Neural cell (in vitro differentiated cells): ENCODE measurements at regions not wholly inside any gene's neighbourhood (a gene's known extent, or its start where the extent isn't known, plus 50 kb on each side); places are given as distances from the start of the nearest gene placed in this dataset.

ENCODE experiments used
- H2AFZ ChIP-seq: fragments of 200-600, 300-800 bp; sonication (generic), shearing (Covaris generic); 2 replicates; pipeline ENCODE4 v1.6.0; 2014; ENCODE audit warnings: low read depth, mild to moderate bottlenecking, antibody characterized with exemption, low read length, moderate library complexity
- H3F3A ChIP-seq: fragments of 200-600 bp; shearing (Covaris generic); 2 replicates; pipeline ENCODE4 v1.6.1; 2016; ENCODE audit warnings: mild to moderate bottlenecking, moderate library complexity, mixed read lengths, antibody characterized with exemption, low read length; ENCODE audit not compliant: insufficient read depth, poor library complexity, severe bottlenecking
- H3K27ac ChIP-seq: fragments of 200-600, 300-800 bp; sonication (generic), shearing (Covaris generic); 2 replicates; pipeline ENCODE4 v1.5.1; 2014; ENCODE audit warnings: mild to moderate bottlenecking, low read length, moderate library complexity
- H3K27me3 ChIP-seq: fragments of 300-800, 200-600 bp; sonication (generic), shearing (Covaris generic); 2 replicates; pipeline ENCODE4 v1.6.0; 2014; ENCODE audit warnings: mild to moderate bottlenecking, low read depth, low read length, moderate library complexity; ENCODE audit not compliant: insufficient read depth
- H3K36me3 ChIP-seq: fragments of 300-800, 200-600 bp; sonication (generic), shearing (Covaris generic); 2 replicates; pipeline ENCODE4 v1.5.1; 2014; ENCODE audit warnings: mild to moderate bottlenecking, antibody characterized with exemption, low read length, moderate library complexity; ENCODE audit not compliant: insufficient read depth
- H3K4me2 ChIP-seq: fragments of 300-800, 200-600 bp; sonication (generic), shearing (Covaris generic); 2 replicates; pipeline ENCODE4 v1.6.0; 2014; ENCODE audit warnings: mild to moderate bottlenecking, low read length
- H3K4me3 ChIP-seq: fragments of 300-800, 200-600 bp; sonication (generic), shearing (Covaris generic); 2 replicates; pipeline ENCODE4 v1.5.1; 2014; ENCODE audit warnings: mild to moderate bottlenecking, low read length, moderate library complexity
- H3K79me2 ChIP-seq: fragments of 200-600 bp; shearing (Covaris generic); replicated peaks from 2 replicates; pipeline ENCODE4 v1.6.0; 2014; ENCODE audit warnings: mild to moderate bottlenecking, low read length, moderate library complexity; ENCODE audit not compliant: insufficient read depth
- H3K9ac ChIP-seq: fragments of 300-800, 200-600 bp; sonication (generic), shearing (Covaris generic); 2 replicates; pipeline ENCODE4 v1.6.1; 2016; ENCODE audit warnings: mild to moderate bottlenecking, low read length, mixed read lengths
- H3K9me2 ChIP-seq: fragments of 200-600 bp; shearing (Covaris generic); 2 replicates; pipeline ENCODE4 v1.6.1; 2016; ENCODE audit warnings: mild to moderate bottlenecking, low read length, mixed read lengths; ENCODE audit not compliant: insufficient read depth
- H3K9me3 ChIP-seq: fragments of 200-600, 300-800 bp; sonication (generic), shearing (Covaris generic); 2 replicates; pipeline ENCODE4 v1.6.1; 2016; ENCODE audit warnings: mild to moderate bottlenecking, mixed run types, low read length, moderate library complexity, mixed read lengths
- H4K20me1 ChIP-seq: fragments of 200-600 bp; shearing (Covaris generic); 2 replicates; pipeline ENCODE4 v1.6.1; 2016; ENCODE audit warnings: mild to moderate bottlenecking, mixed run types; ENCODE audit not compliant: insufficient read depth
- CTCF ChIP-seq: fragments of 450-650 bp; IDR thresholded peaks from 2 replicates; pipeline ENCODE4 v1.5.1; 2014; ENCODE audit warnings: antibody characterized with exemption, mild to moderate bottlenecking, moderate library complexity; ENCODE audit not compliant: poor library complexity, severe bottlenecking
- EP300 ChIP-seq: fragments of 450-650 bp; conservative IDR thresholded peaks from 2 replicates; pipeline ENCODE4 v1.6.1; 2014; ENCODE audit warnings: antibody characterized with exemption, mild to moderate bottlenecking, moderate library complexity; ENCODE audit not compliant: poor library complexity, severe bottlenecking
- EZH2 ChIP-seq: fragments of 200-600, 300-800 bp; shearing (Covaris generic), sonication (generic); IDR thresholded peaks from 2 replicates; pipeline ENCODE4 v1.6.1; 2014; ENCODE audit warnings: antibody characterized with exemption, low read length, borderline replicate concordance, mild to moderate bottlenecking; ENCODE audit not compliant: insufficient read depth, poor library complexity, severe bottlenecking
- MXI1 ChIP-seq: fragments of 450-650 bp; conservative IDR thresholded peaks from 2 replicates; pipeline ENCODE4 v1.6.1; 2014; ENCODE audit warnings: antibody characterized with exemption, mild to moderate bottlenecking; ENCODE audit not compliant: poor library complexity, severe bottlenecking
- POLR2AphosphoS5 ChIP-seq: IDR thresholded peaks from 2 replicates; pipeline ENCODE4 v1.6.1; 2012
- RAD21 ChIP-seq: fragments of 450-650 bp; conservative IDR thresholded peaks from 2 replicates; pipeline ENCODE4 v1.6.1; 2014; ENCODE audit warnings: antibody characterized with exemption, mild to moderate bottlenecking, moderate library complexity
- REST ChIP-seq: IDR thresholded peaks from 2 replicates; pipeline ENCODE4 v1.6.1; 2012; ENCODE audit warnings: borderline replicate concordance
- SMC3 ChIP-seq: fragments of 450-650 bp; conservative IDR thresholded peaks from 2 replicates; pipeline ENCODE4 v1.6.1; 2014; ENCODE audit warnings: antibody characterized with exemption, mild to moderate bottlenecking, moderate library complexity; ENCODE audit not compliant: poor library complexity
- TAF1 ChIP-seq: IDR thresholded peaks from 2 replicates; pipeline ENCODE4 v1.6.1; 2012; ENCODE audit warnings: low read depth

DNA sequence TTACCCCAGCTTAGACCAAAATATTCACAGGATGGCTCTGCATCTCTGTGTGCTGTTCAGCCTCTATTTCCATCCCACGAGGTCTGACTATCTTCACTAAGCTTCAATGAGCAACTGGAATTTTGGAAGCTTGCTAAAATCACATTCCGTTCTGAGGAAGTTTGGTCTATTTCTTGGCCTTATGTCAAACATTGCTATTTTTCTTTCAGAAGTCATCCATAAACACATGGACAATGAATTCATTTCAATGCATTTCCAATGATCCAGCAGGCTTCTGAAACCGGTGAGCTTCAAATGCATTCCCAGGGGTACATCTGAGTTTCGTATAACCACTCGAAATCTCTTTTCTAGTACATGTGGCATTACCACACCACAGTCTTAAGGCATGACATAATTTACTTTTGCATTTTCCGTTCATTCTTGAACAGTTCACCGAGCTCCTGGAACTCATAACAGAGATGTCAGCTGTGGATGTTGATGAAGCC lies 294.1 kb upstream of the KAZN start:
- no peaks in the 10 kb centered on the region for H3K27me3 ChIP-seq
- H3K36me3 ChIP-seq: no peaks in the 10 kb centered on the region
- no peak overlapping the region for H3K27ac ChIP-seq
- no peak for TF ChIP-seq RAD21
- no peak for TF ChIP-seq CTCF
- TF ChIP-seq EZH2: no peak
- TF ChIP-seq EP300: no peak
- no peak for TF ChIP-seq SMC3
- no peak overlapping the region for H3K4me2 ChIP-seq
- no peaks in the 10 kb centered on the region for H3K79me2 ChIP-seq
- no peak overlapping the region for H2AFZ ChIP-seq
- H3K4me3 ChIP-seq: no peak overlapping the region
- no peak overlapping the region for H3K9ac ChIP-seq
- no peaks in the 10 kb centered on the region for H3F3A ChIP-seq
- no peaks in the 10 kb centered on the region for H3K9me3 ChIP-seq
- H4K20me1 ChIP-seq: no peaks in the 10 kb centered on the region
- H3K9me2 ChIP-seq: no peaks in the 10 kb centered on the region

DNA sequence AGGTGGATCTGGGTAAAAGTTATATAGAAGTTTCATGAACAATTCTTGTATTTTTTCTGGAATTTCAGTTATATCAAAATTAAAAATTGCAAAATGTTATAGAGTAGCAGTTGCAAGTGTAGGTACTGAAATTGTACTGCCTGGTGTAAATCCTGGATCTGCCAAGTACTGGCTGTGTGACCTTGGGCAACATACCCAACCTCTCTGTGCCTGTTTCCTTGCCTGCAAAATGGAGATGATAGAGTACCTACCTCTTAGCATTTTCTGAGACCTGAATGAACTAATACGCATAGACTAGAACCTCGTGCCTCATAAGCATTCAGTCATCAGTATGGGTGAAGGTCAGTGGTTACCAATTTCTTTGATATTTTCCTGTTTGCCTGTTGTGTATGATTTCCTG lies 290.0 kb upstream of the KAZN start:
- H3K4me3 ChIP-seq: no peak overlapping the region
- TF ChIP-seq MXI1: no peak
- TF ChIP-seq REST: no peak
- no peak for TF ChIP-seq RAD21
- TF ChIP-seq EZH2: no peak
- no peak for TF ChIP-seq SMC3
- TF ChIP-seq EP300: no peak
- TF ChIP-seq POLR2AphosphoS5: no peak
- no peak for TF ChIP-seq CTCF
- TF ChIP-seq TAF1: no peak
- H4K20me1 ChIP-seq: no peaks in the 10 kb centered on the region
- no peaks in the 10 kb centered on the region for H3K79me2 ChIP-seq
- no peaks in the 10 kb centered on the region for H3F3A ChIP-seq
- H3K27me3 ChIP-seq: no peaks in the 10 kb centered on the region
- no peaks in the 10 kb centered on the region for H3K36me3 ChIP-seq
- no peak overlapping the region for H3K9ac ChIP-seq
- H3K9me3 ChIP-seq: no peaks in the 10 kb centered on the region
- no peaks in the 10 kb centered on the region for H3K9me2 ChIP-seq
- no peak overlapping the region for H3K27ac ChIP-seq
- no peak overlapping the region for H2AFZ ChIP-seq
- no peak overlapping the region for H3K4me2 ChIP-seq
